Endothelial cell of umbilical vein (primary cell): ENCODE measurements at regions not wholly inside any gene's neighbourhood (a gene's known extent, or its start where the extent isn't known, plus 50 kb on each side); places are given as distances from the start of the nearest gene placed in this dataset.

Experiments used
- EZH2 ChIP-seq: IDR thresholded peaks from 2 replicates; pipeline ENCODE4 v1.6.1; 2012; ENCODE audit warnings: borderline replicate concordance, low read depth, mild to moderate bottlenecking, moderate library complexity, low read length, inconsistent platforms; ENCODE audit not compliant: severe bottlenecking
- FOS ChIP-seq: IDR thresholded peaks from 2 replicates; pipeline ENCODE4 v1.6.1; 2011; ENCODE audit warnings: mild to moderate bottlenecking, low read length, moderate library complexity, borderline replicate concordance; ENCODE audit not compliant: insufficient read depth
- GATA2 ChIP-seq: IDR thresholded peaks from 2 replicates; pipeline ENCODE4 v1.7.0; 2011; ENCODE audit warnings: low read depth, mild to moderate bottlenecking, moderate library complexity, mixed read lengths, low read length; ENCODE audit not compliant: insufficient read length, insufficient read depth
- JUN ChIP-seq: IDR thresholded peaks from 2 replicates; pipeline ENCODE4 v1.6.1; 2011; ENCODE audit warnings: borderline replicate concordance, low read depth; ENCODE audit not compliant: insufficient read length, insufficient read depth
- POLR2A ChIP-seq: IDR thresholded peaks from 2 replicates; pipeline ENCODE4 v1.6.1; 2012; ENCODE audit warnings: low read depth, mild to moderate bottlenecking, control low read depth, low read length
- POLR2AphosphoS5 ChIP-seq: IDR thresholded peaks from 2 replicates; pipeline ENCODE4 v1.6.1; 2012; ENCODE audit warnings: low read depth, mild to moderate bottlenecking, control low read depth, low read length, moderate library complexity; ENCODE audit not compliant: insufficient read depth
- TF ChIP-seq, protein P1 (sequence below), 2 donors: IDR thresholded peaks; 1 replicate in 1 of 2; 2 replicates in 1 of 2; pipeline ENCODE4 v1.5.1; 2011; ENCODE audit warnings: low read length in 2 of 2, mild to moderate bottlenecking in 2 of 2, moderate library complexity in 2 of 2, control low read depth in 1 of 2, inconsistent platforms in 1 of 2, low read depth in 1 of 2; ENCODE audit not compliant: insufficient read depth in 1 of 2; ENCODE audit errors: extremely low read depth in 1 of 2
- TF ChIP-seq, protein P2 (sequence below): IDR thresholded peaks from 2 replicates; pipeline ENCODE4 v1.6.1; 2011; ENCODE audit not compliant: insufficient read depth, insufficient read length

DNA sequence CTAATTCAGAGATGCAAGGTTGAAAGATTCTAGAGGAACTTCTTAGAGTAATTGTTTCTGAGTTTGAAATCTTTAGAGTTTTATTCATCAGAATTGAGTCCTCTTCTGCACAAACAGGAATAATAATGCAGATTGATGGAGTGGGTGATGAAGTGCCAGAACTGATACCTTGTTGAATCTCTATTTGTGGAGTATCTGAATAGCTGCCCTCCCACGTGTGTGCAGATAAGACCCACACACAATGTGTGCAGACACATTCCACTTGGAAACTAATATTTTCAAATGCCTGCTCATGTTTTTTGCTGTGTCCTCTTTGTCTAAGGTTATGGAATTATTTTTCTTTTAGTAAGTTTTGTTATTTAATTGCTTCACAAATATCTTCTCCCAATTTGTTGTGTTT lies 1167.8 kb upstream of the MAP3K7 start:
- TF ChIP-seq, protein P1, sequence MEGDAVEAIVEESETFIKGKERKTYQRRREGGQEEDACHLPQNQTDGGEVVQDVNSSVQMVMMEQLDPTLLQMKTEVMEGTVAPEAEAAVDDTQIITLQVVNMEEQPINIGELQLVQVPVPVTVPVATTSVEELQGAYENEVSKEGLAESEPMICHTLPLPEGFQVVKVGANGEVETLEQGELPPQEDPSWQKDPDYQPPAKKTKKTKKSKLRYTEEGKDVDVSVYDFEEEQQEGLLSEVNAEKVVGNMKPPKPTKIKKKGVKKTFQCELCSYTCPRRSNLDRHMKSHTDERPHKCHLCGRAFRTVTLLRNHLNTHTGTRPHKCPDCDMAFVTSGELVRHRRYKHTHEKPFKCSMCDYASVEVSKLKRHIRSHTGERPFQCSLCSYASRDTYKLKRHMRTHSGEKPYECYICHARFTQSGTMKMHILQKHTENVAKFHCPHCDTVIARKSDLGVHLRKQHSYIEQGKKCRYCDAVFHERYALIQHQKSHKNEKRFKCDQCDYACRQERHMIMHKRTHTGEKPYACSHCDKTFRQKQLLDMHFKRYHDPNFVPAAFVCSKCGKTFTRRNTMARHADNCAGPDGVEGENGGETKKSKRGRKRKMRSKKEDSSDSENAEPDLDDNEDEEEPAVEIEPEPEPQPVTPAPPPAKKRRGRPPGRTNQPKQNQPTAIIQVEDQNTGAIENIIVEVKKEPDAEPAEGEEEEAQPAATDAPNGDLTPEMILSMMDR (IDR thresholded peaks at IDR 0.05; ENCODE audit: extremely low read depth in 1 of 2, insufficient read depth in 1 of 2, low read depth in 1 of 2, low read length in 2 of 2): no peak
- TF ChIP-seq POLR2AphosphoS5: no peak
- TF ChIP-seq, protein P2, sequence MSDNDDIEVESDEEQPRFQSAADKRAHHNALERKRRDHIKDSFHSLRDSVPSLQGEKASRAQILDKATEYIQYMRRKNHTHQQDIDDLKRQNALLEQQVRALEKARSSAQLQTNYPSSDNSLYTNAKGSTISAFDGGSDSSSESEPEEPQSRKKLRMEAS: no peak
- TF ChIP-seq POLR2A: no peak
- no peak for TF ChIP-seq EZH2
- TF ChIP-seq JUN: no peak
- no peak for TF ChIP-seq GATA2
- TF ChIP-seq FOS: no peak
